Thymus (tissue), 11 donors: ENCODE measurements at regions not wholly inside any gene's neighbourhood (a gene's known extent, or its start where the extent isn't known, plus 50 kb on each side); places are given as distances from the start of the nearest gene placed in this dataset.
A peak's percentile ranks its signal among the peaks of the same experiment; 100 is the strongest.
"Not testable (repeated sequence)": the region's sequence is repeated elsewhere in the genome, so short reads cannot be mapped to it uniquely, and the experiment has no call there.

ENCODE experiments used
- DNase-seq, 9 donors: peaks; one replicate each; pipeline ENCODE4 v3.0.0-alpha.2; 2013; ENCODE audit warnings: low spot score in 9 of 9, low read depth in 6 of 9, missing footprints in 1 of 9
- H3K27ac ChIP-seq, 2 donors: one replicate each; pipeline ENCODE4 v1.5.1; 2013; ENCODE audit warnings: control low read depth in 1 of 2, low read depth in 1 of 2, low read length in 1 of 2, mild to moderate bottlenecking in 1 of 2, moderate library complexity in 1 of 2
- H3K27me3 ChIP-seq, 2 donors: one replicate each; pipeline ENCODE4 v1.5.1; 2013; ENCODE audit warnings: low read length in 1 of 2; ENCODE audit not compliant: control insufficient read depth in 2 of 2, insufficient read depth in 1 of 2
- H3K36me3 ChIP-seq, 2 donors: one replicate each; pipeline ENCODE4 v1.5.1; 2013; ENCODE audit warnings: low read length in 1 of 2, mild to moderate bottlenecking in 1 of 2, moderate library complexity in 1 of 2; ENCODE audit not compliant: control insufficient read depth in 2 of 2, insufficient read depth in 2 of 2
- H3K4me1 ChIP-seq, 2 donors: one replicate each; pipeline ENCODE4 v1.5.1; 2013; ENCODE audit warnings: low read length in 2 of 2; ENCODE audit not compliant: control insufficient read depth in 2 of 2, insufficient read depth in 2 of 2
- H3K4me3 ChIP-seq, 2 donors: one replicate each; pipeline ENCODE4 v1.5.1; 2013; ENCODE audit warnings: low read length in 2 of 2, control low read depth in 1 of 2, mild to moderate bottlenecking in 1 of 2
- H3K9me3 ChIP-seq, 2 donors: one replicate each; pipeline ENCODE4 v1.5.1; 2013; ENCODE audit warnings: low read length in 1 of 2, mild to moderate bottlenecking in 1 of 2; ENCODE audit not compliant: control insufficient read depth in 2 of 2, insufficient read depth in 1 of 2
- WGBS: extraction: QIAGEN DNeasy Blood & Tissue Kit; methylation state at CpG from one replicate; pipeline ENCODE4 v1.1.7; 2013; 5-methylcytosine and 5-hydroxymethylcytosine counted together
- donor health status: healthy.

DNA sequence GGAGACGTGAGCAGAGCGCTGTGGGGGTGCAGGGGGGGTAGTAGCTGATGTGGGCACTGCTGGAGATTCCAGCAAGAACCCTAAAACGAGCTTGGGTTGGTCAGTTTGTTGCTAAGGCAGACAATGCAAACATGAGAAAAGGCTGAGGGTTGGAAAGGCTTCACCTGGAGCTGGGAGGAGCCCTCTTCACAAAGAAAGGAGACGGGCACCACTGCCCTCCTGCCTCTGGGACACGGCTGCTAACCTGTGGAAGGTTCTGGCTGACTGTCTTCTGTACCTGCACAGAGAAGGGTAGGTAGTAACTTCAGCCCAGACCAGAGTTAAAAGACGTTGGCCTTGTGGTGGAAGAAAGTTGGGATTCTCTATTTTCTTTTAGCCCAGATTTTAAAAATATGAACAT is 108.7 kb downstream of the SUCLA2 start:
- no peaks in the 10 kb centered on the region for H3K27me3 ChIP-seq
- no peak overlapping the region for H3K4me3 ChIP-seq
- 94% methylated on average over 6 of the region's 6 CpGs for WGBS
- no peak for DNase-seq
- H3K9me3 ChIP-seq = no peaks in the 10 kb centered on the region
- no peaks in the 10 kb centered on the region for H3K36me3 ChIP-seq
- H3K27ac ChIP-seq = no peak overlapping the region
- H3K4me1 ChIP-seq = no peaks in the 10 kb centered on the region

DNA sequence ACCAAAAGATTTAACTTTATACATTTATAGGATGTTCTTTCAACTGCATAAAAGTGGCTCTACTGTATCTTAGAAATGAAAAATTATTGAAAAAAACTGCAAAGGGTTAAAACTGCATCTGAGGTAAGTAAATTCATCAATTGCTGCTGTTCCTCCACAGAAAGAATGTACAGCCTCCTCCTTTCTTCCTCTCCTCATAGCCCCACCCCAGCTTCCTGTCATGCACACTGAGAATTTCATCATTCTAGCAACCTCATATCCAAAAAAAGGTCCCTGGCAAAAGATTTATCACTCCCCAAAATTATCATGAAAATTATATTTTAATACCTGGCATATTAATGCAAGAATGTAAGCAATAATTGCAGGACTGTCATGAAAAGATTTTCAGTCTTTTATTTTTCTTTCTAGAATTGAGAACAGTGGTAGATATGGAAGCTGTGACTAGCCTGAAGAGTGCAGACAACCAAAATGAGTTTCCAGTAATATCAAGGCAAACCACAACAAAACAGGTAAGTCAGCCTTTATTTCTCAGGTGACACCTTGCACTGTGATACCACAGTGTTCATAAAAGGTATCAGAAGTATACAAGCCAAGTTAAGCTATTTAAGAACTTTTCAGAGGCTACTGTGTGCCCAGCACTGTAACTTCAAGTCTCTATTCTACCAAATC is 110.8 kb downstream of the SUCLA2 start:
- H3K4me1 ChIP-seq = no peaks in the 10 kb centered on the region
- DNase-seq = peak in 1 of 9 donors; percentile 13
- no peaks in the 10 kb centered on the region for H3K36me3 ChIP-seq
- H3K27me3 ChIP-seq = no peaks in the 10 kb centered on the region
- H3K27ac ChIP-seq = no peak overlapping the region
- H3K4me3 ChIP-seq = no peak overlapping the region
- H3K9me3 ChIP-seq = no peaks in the 10 kb centered on the region

DNA sequence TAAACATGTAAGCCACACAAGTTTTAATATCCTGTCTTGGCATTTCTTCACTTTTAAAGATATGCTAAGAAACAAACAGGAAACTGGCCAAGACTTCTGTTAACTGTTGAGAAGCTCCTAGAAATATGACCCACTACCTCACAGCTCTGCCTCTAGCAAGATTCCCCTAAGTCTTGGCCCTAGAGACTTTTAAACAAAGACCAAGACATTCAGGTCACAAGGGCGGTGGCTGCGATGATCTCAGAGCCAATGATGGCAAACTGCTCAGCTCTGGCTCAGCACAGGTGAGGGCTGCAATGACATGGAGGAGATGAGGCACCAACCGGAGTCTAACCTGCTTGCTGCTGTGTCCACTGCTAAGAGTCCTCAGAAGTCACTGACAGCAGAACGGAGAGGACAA is 114.8 kb downstream of the SUCLA2 start:
- no peaks in the 10 kb centered on the region for H3K36me3 ChIP-seq
- no peaks in the 10 kb centered on the region for H3K27me3 ChIP-seq
- no peaks in the 10 kb centered on the region for H3K9me3 ChIP-seq
- WGBS = 97% methylated on average over 4 of the region's 4 CpGs
- H3K4me3 ChIP-seq = no peak overlapping the region
- DNase-seq = no peak
- H3K4me1 ChIP-seq = no peaks in the 10 kb centered on the region
- no peak overlapping the region for H3K27ac ChIP-seq

DNA sequence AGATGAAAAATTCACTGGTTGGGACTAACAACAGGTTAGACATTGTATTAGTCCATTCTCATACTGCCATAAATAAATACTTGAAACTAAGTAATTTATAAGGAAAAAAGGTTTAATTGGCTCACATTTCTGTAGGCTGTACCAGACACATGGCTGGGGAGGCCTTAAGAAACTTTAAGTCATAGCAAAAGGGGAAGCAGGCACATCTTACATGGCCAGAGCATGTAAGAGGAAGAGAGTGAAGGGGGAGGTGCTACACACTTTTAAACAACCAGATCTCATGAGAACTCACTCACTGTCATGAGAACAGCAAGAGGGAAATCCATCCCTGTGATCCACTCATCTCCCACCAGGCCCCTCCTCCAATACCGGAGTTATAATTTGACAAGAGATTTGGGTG is 125.9 kb downstream of the SUCLA2 start:
- Histone ChIP-seq H3K36me3 (no peaks in the 10 kb centered on the region), H3K4me3 (no peak overlapping the region), H3K27me3 (no peaks in the 10 kb centered on the region), H3K9me3 (peaks cover 0 to 4% of the 10 kb centered on the region in 2 donors), H3K4me1 (no peaks in the 10 kb centered on the region), H3K27ac (no peak overlapping the region)
- WGBS = 98% methylated on average over 1 of the region's 1 CpG
- DNase-seq = no peak

DNA sequence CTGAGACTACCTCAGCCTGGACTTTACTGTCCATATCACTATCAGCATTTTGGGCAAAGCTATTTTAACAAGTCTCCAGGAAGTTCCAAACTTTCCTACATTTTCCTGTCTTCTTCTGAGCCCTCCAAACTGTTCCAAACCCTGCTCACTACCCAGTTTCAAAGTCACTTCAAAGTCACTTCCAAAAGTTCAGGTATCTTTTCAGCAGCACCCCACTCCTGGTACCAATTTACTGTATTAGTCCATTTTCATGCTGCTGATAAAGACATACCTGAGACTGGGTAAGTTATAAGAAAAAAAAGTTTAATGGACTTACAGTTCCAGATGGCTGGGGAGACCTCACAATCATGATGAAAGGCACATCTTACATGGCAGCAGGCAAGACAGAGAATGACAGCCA is 127.1 kb downstream of the SUCLA2 start:
- H3K9me3 ChIP-seq, H3K4me3 ChIP-seq, DNase-seq, H3K36me3 ChIP-seq, H3K4me1 ChIP-seq, H3K27me3 ChIP-seq, H3K27ac ChIP-seq: not testable (repeated sequence)

DNA sequence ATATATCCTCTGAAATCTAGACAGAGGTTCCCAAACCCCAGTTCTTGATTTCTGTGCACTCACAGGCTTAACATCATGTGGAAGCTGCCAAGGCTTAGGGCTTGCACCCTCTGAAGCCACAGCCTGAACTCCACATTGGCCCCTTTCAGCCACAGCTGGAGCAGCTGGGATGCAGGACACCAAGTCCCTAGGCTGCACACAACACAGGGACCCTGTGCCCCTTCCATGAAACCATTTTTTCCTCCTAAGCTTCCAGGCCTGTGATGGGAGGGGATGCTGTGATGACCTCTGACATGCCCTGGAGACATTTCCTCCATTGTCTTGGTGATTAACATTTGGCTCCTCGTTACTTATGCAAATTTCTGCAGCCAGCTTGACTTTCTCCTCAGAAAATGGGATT is 127.8 kb downstream of the SUCLA2 start:
- H3K27me3 ChIP-seq, H3K36me3 ChIP-seq, DNase-seq, H3K9me3 ChIP-seq, H3K4me3 ChIP-seq, H3K4me1 ChIP-seq, H3K27ac ChIP-seq: not testable (repeated sequence)
- WGBS = 82% methylated on average over 1 of the region's 1 CpG

DNA sequence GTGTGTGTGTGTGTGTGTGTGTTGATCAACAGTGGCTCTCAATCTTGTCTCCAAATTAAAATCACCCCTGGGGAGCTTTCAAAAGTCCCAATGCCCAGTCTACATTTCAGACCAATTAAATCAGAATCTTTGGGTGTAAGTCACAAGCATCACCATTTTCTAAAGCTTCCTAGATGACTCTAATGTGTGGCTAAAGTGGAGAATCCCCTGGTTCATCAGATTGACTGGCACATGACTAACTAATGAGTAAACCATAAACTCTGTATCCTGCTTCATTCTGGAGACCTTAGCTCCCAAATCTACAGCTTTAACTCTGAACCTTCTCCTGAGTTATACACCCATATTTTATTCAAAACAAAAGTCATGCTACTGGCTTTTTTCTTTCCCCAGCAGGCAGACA is 131.3 kb downstream of the SUCLA2 start:
- H3K27ac ChIP-seq = no peak overlapping the region
- H3K4me1 ChIP-seq = no peaks in the 10 kb centered on the region
- no peak for DNase-seq

DNA sequence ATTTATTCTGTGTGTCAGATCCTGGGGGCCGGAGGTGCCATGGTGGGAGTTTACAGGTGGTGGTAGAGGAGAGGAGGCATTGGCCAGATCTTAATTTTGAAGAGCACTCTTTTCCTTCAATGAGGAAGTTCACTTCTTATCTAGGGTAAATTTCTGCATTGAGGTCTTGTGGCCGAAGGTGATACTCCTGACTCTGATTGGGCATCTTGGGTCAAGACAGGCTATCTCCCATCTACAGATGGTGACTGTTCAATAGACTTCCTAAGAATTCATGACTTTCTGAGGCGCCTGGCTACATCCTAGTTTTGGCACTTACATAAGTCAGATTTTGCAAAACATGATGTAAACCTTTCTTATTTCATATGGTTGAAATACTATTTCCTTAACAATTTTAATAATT is 135.2 kb downstream of the SUCLA2 start:
- H3K4me1 ChIP-seq = no peaks in the 10 kb centered on the region
- H3K4me3 ChIP-seq = no peak overlapping the region
- H3K27ac ChIP-seq = no peak overlapping the region
- no peak for DNase-seq
- no peaks in the 10 kb centered on the region for H3K36me3 ChIP-seq
- H3K27me3 ChIP-seq = no peaks in the 10 kb centered on the region
- H3K9me3 ChIP-seq = no peaks in the 10 kb centered on the region
- 19% methylated on average over 3 of the region's 3 CpGs for WGBS

More for the DNA sequence above, 131.3 kb downstream of the SUCLA2 start:
- Histone ChIP-seq H3K27me3 (no peaks in the 10 kb centered on the region), H3K36me3 (no peaks in the 10 kb centered on the region), H3K9me3 (peaks cover 0 to 4% of the 10 kb centered on the region in 2 donors), H3K4me3 (no peak overlapping the region)

DNA sequence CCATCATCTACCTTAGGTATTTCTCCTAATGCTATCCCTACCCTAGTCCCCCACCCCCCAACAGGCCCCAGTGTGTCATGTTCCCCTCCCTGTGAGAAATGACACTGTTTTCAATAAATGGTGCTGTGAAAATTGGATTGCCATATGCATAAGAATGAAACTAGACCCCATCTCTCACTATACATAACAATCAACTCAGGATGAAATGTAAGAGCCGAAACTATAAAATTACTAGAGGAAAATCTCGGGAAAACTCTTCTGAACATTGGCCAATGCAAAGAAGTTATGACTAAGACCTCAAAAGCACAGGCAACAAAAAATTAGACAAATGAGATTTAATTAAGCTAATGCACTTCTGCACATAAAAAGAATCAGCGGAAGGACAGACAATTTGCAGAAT is 138.2 kb downstream of the SUCLA2 start:
- Histone ChIP-seq H3K4me1 (no peaks in the 10 kb centered on the region), H3K27ac (no peak overlapping the region), H3K9me3 (no peaks in the 10 kb centered on the region), H3K36me3 (no peaks in the 10 kb centered on the region), H3K27me3 (no peaks in the 10 kb centered on the region), H3K4me3 (no peak overlapping the region)
- 96% methylated on average over 3 of the region's 3 CpGs for WGBS
- no peak for DNase-seq

DNA sequence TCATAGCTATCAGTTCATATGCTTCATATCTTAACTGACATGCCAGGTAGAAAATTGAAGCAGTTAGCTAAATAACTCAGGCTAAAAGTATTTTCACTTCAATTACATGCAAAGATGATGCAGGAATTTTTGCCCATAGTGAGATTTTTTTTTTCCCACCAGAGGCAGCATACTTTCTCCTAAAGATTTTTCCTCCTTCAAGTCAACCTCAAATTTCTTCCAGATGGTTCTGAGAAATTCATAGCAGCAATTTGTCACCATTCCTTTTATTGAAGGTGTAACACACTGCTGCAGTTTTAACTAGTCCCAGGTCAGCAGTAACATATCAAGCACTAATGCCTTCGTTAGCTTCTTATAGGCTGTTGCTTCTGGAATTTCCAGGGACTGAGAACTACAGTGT is 141.9 kb downstream of the SUCLA2 start:
- no peak for DNase-seq
- H3K4me3 ChIP-seq = no peak overlapping the region
- WGBS = 94% methylated on average over 1 of the region's 1 CpG
- no peaks in the 10 kb centered on the region for H3K27me3 ChIP-seq
- no peak overlapping the region for H3K27ac ChIP-seq
- no peaks in the 10 kb centered on the region for H3K9me3 ChIP-seq
- H3K36me3 ChIP-seq = no peaks in the 10 kb centered on the region
- H3K4me1 ChIP-seq = no peaks in the 10 kb centered on the region
